A549 (cell line): ENCODE measurements at regions not wholly inside any gene's neighbourhood (a gene's known extent, or its start where the extent isn't known, plus 50 kb on each side); places are given as distances from the start of the nearest gene placed in this dataset.

ENCODE experiments used
- CEBPB ChIP-seq, 2 experiments: fragments of >200 bp in 1 of 2; sonication (Bioruptor Twin) in 1 of 2; formaldehyde crosslinking in 1 of 2; IDR thresholded peaks; 2 replicates each; pipeline ENCODE4 v1.6.1; 2012 to 2016
- CHD2 ChIP-seq: fragments of 150-350 bp; IDR thresholded peaks from 2 replicates; pipeline ENCODE4 v1.6.1; 2014; ENCODE audit warnings: low read length; ENCODE audit not compliant: partially characterized antibody
- CTCF ChIP-seq: fragments of >200 bp; sonication (Bioruptor Twin); formaldehyde crosslinking; IDR thresholded peaks from 3 replicates; pipeline ENCODE4 v1.5.1; 2016
- EHMT2 ChIP-seq: fragments of 200-600 bp; sonication (generic); IDR thresholded peaks from 2 replicates; pipeline ENCODE4 v1.6.1; 2016; ENCODE audit warnings: antibody characterized with exemption, low read depth, mild to moderate bottlenecking, moderate library complexity
- EP300 ChIP-seq, 2 experiments: fragments of >200 bp; sonication (Bioruptor Twin); formaldehyde crosslinking; IDR thresholded peaks; 2 replicates in 1 of 2; 3 replicates in 1 of 2; pipeline ENCODE4 v1.6.1; 2016 to 2017
- FOSL2 ChIP-seq, 2 experiments: fragments of 450-650 bp in 1 of 2; fragments of >200 bp in 1 of 2; sonication (Bioruptor Twin) in 1 of 2; formaldehyde crosslinking; IDR thresholded peaks; 2 replicates each; pipeline versions ENCODE4 v1.5.0 to v1.6.1; 2016 to 2020; ENCODE audit warnings: mild to moderate bottlenecking in 1 of 2, moderate library complexity in 1 of 2
- HEYL ChIP-seq: fragments of 250-450 bp; sonication (Bioruptor Pico); IDR thresholded peaks from 2 replicates; pipeline ENCODE4 v1.8.0; 2021; ENCODE audit warnings: mild to moderate bottlenecking, moderate library complexity
- KDM1A ChIP-seq: fragments of 200-600 bp; sonication (generic); IDR thresholded peaks from 2 replicates; pipeline ENCODE4 v1.6.1; 2016; ENCODE audit warnings: low read depth, mild to moderate bottlenecking
- POLR2A ChIP-seq: IDR thresholded peaks from 2 replicates; pipeline ENCODE4 v1.6.1; 2012; ENCODE audit warnings: mild to moderate bottlenecking, low read length

GRCh38 chr3:144683065-144683464 is 711.4 kb downstream of the DIPK2A start:
- TF ChIP-seq POLR2A (no peak), EP300 (IDR thresholded peaks at IDR 0.05) (no peak), FOSL2 (IDR thresholded peaks at IDR 0.05) (no peak), FOSL2 (CRISPR knock-in tag; IDR thresholded peaks at IDR 0.05) (no peak), KDM1A (no peak), CTCF (no peak), EHMT2 (no peak), CHD2 (no peak), CEBPB (IDR thresholded peaks at IDR 0.05) (no peak), HEYL (CRISPR knock-in tag) (no peak)
